B cell (primary cell): ENCODE measurements at regions not wholly inside any gene's neighbourhood (a gene's known extent, or its start where the extent isn't known, plus 50 kb on each side); places are given as distances from the start of the nearest gene placed in this dataset.
A peak's percentile ranks its signal among the peaks of the same experiment; 100 is the strongest.

ENCODE experiments used
- ATAC-seq: fragments of 200-7000 bp; cut with Tn5 transposase; one replicate; pipeline ENCODE4 v1.10.0; 2021; ENCODE audit warnings: low read depth, mild to moderate bottlenecking, moderate number of reproducible peaks, moderate library complexity
- CTCF ChIA-PET: fragments of 350-600 bp; sonication (Branson Sonifier 250); formaldehyde crosslinking; loops from one replicate; lab custom pipeline; 2021; ENCODE audit warnings: antibody characterized with exemption, inconsistent platforms; lab: Charles Lee
- POLR2A ChIA-PET: fragments of 350-600 bp; sonication (Branson Sonifier 250); formaldehyde crosslinking; loops from one replicate; lab custom pipeline; 2021; ENCODE audit warnings: antibody characterized with exemption; lab: Charles Lee
- DNase-seq: peaks from one replicate; pipeline ENCODE4 v3.0.0; 2013
- H2AFZ ChIP-seq: 2 replicates; pipeline ENCODE4 v1.6.1; 2012; ENCODE audit warnings: mild to moderate bottlenecking, low read depth, low read length; ENCODE audit not compliant: insufficient read depth, poor library complexity, severe bottlenecking
- H3K27ac ChIP-seq, 2 donors: 1 replicate in 1 of 2; 2 replicates in 1 of 2; pipeline ENCODE4 v1.5.1; 2012 to 2013; ENCODE audit warnings: low read length in 2 of 2, mild to moderate bottlenecking in 2 of 2, moderate library complexity in 1 of 2
- H3K27me3 ChIP-seq, 4 experiments: fragments of 200-600 bp in 1 of 4; sonication (generic) in 1 of 4; replicated peaks in 1 of 4; 1 replicate in 2 of 4; 2 replicates in 2 of 4; pipeline versions ENCODE4 v1.6.1 to v1.7.0; 2013 to 2016; ENCODE audit warnings: low read length in 3 of 4, mild to moderate bottlenecking in 2 of 4, mixed read lengths in 1 of 4, moderate library complexity in 1 of 4; ENCODE audit not compliant: insufficient read depth in 4 of 4, control insufficient read depth in 3 of 4; ENCODE audit errors: control extremely low read depth in 1 of 4
- H3K36me3 ChIP-seq, 2 experiments: replicated peaks in 1 of 2; 1 replicate in 1 of 2; 2 replicates in 1 of 2; pipeline versions ENCODE4 v1.6.1 to v1.7.1; 2013; ENCODE audit warnings: low read length in 1 of 2; ENCODE audit not compliant: insufficient read depth in 2 of 2, control insufficient read depth in 1 of 2; ENCODE audit errors: control extremely low read depth in 1 of 2, extremely low read depth in 1 of 2
- H3K4me1 ChIP-seq, 2 donors: fragments of 200-600 bp in 1 of 2; sonication (generic) in 1 of 2; 1 replicate in 1 of 2; 2 replicates in 1 of 2; pipeline versions ENCODE4 v1.5.1 to v1.6.1; 2013 to 2017; ENCODE audit warnings: low read length in 2 of 2; ENCODE audit not compliant: control insufficient read depth in 2 of 2, insufficient read depth in 2 of 2
- H3K4me2 ChIP-seq: replicated peaks from 2 replicates; pipeline ENCODE3; 2012; ENCODE audit warnings: mild to moderate bottlenecking, low read depth, low read length; ENCODE audit not compliant: poor library complexity, severe bottlenecking
- H3K4me3 ChIP-seq, 5 experiments: fragments of 200-600 bp in 1 of 5; sonication (generic) in 1 of 5; 1 replicate in 3 of 5; 2 replicates in 2 of 5; pipeline versions ENCODE4 v1.5.1 to v1.7.0; 2011 to 2016; ENCODE audit warnings: low read length in 4 of 5, mild to moderate bottlenecking in 4 of 5, low read depth in 2 of 5, control low read depth in 1 of 5, moderate library complexity in 1 of 5; ENCODE audit not compliant: insufficient read depth in 1 of 5; ENCODE audit errors: control extremely low read depth in 1 of 5, extremely low read depth in 1 of 5
- H3K79me2 ChIP-seq: fragments of 200-600 bp; sonication (generic); one replicate; pipeline ENCODE4 v1.6.0; 2016; ENCODE audit warnings: low read length; ENCODE audit not compliant: control insufficient read depth, insufficient read depth
- H3K9ac ChIP-seq: fragments of 200-600 bp; sonication (generic); 2 replicates; pipeline ENCODE4 v1.6.1; 2017; ENCODE audit warnings: mild to moderate bottlenecking, low read length, moderate library complexity
- H3K9me3 ChIP-seq, 3 donors: one replicate each; pipeline versions ENCODE4 v1.6.1 to v1.7.1; 2013; ENCODE audit warnings: low read length in 2 of 3; ENCODE audit not compliant: control insufficient read depth in 2 of 3, insufficient read depth in 1 of 3; ENCODE audit errors: control extremely low read depth in 1 of 3
- H4K20me1 ChIP-seq: 2 replicates; pipeline ENCODE4 v1.6.0; 2012; ENCODE audit warnings: mild to moderate bottlenecking, low read length; ENCODE audit not compliant: insufficient read depth, control insufficient read depth, poor library complexity, severe bottlenecking
- H3K27ac Mint-ChIP-seq: one replicate; pipeline ENCODE4 v1.8.0; 2021; ENCODE audit warnings: mixed read lengths
- H3K27me3 Mint-ChIP-seq: one replicate; pipeline ENCODE4 v1.8.0; 2021; ENCODE audit warnings: mixed read lengths
- H3K4me1 Mint-ChIP-seq: one replicate; pipeline ENCODE4 v1.8.0; 2021; ENCODE audit warnings: mixed read lengths
- H3K4me3 Mint-ChIP-seq: one replicate; pipeline ENCODE4 v1.8.0; 2021; ENCODE audit warnings: mixed read lengths
- H3K9me3 Mint-ChIP-seq: one replicate; pipeline ENCODE4 v1.8.0; 2022; ENCODE audit warnings: mixed read lengths; ENCODE audit not compliant: insufficient read depth
- CTCF ChIP-seq: fragments of 200-600 bp; IDR thresholded peaks from one replicate; pipeline ENCODE4 v1.8.0; 2022; ENCODE audit warnings: antibody characterized with exemption, mild to moderate bottlenecking
- EZH2 ChIP-seq: IDR thresholded peaks from 2 replicates; pipeline ENCODE4 v1.6.1; 2012; ENCODE audit warnings: borderline replicate concordance, low read depth, mild to moderate bottlenecking, moderate library complexity, low read length; ENCODE audit not compliant: insufficient read depth, poor library complexity, severe bottlenecking
- WGBS: methylation state at CpG from one replicate; pipeline ENCODE4 v1.1.5; 2013; ENCODE audit warnings: missing lambda C conversion rate; ENCODE audit not compliant: insufficient coverage; 5-methylcytosine and 5-hydroxymethylcytosine counted together
- intact Hi-C: fragments of 100-400 bp; cut with micrococcal nuclease; formaldehyde crosslinking; loops from one replicate; pipeline ENCODE4 v1.10.0; 2022

- H3K4me1 Mint-ChIP-seq, result no peaks in the 10 kb centered on the region
- no peak overlapping the region for H3K27ac Mint-ChIP-seq
- H3K4me3 Mint-ChIP-seq, result no peak overlapping the region
- POLR2A ChIA-PET, result no interaction called here
- H3K9me3 ChIP-seq, result peaks cover 0 to 6% (median 0%) of the 10 kb centered on the region in 3 donors
- H3K4me2 ChIP-seq, result no peak overlapping the region
- H3K4me3 ChIP-seq, result no peak overlapping the region
- no peaks in the 10 kb centered on the region for H3K9me3 Mint-ChIP-seq
- no peaks in the 10 kb centered on the region for H3K36me3 ChIP-seq
- intact Hi-C loops, result no loop called here
- H3K4me1 ChIP-seq, result no peaks in the 10 kb centered on the region
- TF ChIP-seq CTCF (no peak), EZH2 (no peak)
- H3K79me2 ChIP-seq, result no peaks in the 10 kb centered on the region
- no peak for DNase-seq
- CTCF ChIA-PET, result no interaction called here
- 83% methylated on average over 2 of the region's 4 CpGs for WGBS
- H4K20me1 ChIP-seq, result no peaks in the 10 kb centered on the region
- no peak overlapping the region for H3K27ac ChIP-seq
- no peak overlapping the region for H2AFZ ChIP-seq
- H3K27me3 Mint-ChIP-seq, result no peaks in the 10 kb centered on the region
- H3K27me3 ChIP-seq, result no peaks in the 10 kb centered on the region
- no peak overlapping the region for H3K9ac ChIP-seq
- no peak for ATAC-seq
Observed at GRCh38 chr1:195763907-195764374, 844.3 kb downstream of the KCNT2 start.

- no peaks in the 10 kb centered on the region for H3K9me3 Mint-ChIP-seq
- Histone ChIP-seq H3K79me2 (no peaks in the 10 kb centered on the region), H3K4me1 (no peaks in the 10 kb centered on the region), H4K20me1 (no peaks in the 10 kb centered on the region), H3K4me3 (no peak overlapping the region), H3K36me3 (no peaks in the 10 kb centered on the region), H3K27ac (no peak overlapping the region), H3K27me3 (no peaks in the 10 kb centered on the region), H2AFZ (no peak overlapping the region), H3K4me2 (no peak overlapping the region), H3K9me3 (peaks cover 0 to 6% (median 0%) of the 10 kb centered on the region in 3 donors), H3K9ac (no peak overlapping the region)
- intact Hi-C loops, result no loop called here
- ATAC-seq (no peak), DNase-seq (peak; percentile 4)
- H3K27ac Mint-ChIP-seq, result no peak overlapping the region
- WGBS, result 97% methylated on average over 20 of the region's 22 CpGs
- H3K4me3 Mint-ChIP-seq, result no peak overlapping the region
- ChIA-PET CTCF (no interaction called here), POLR2A (no interaction called here)
- no peaks in the 10 kb centered on the region for H3K27me3 Mint-ChIP-seq
- no peaks in the 10 kb centered on the region for H3K4me1 Mint-ChIP-seq
- TF ChIP-seq EZH2 (no peak), CTCF (no peak)
Observed at GRCh38 chr1:195763146-195763906, 844.9 kb downstream of the KCNT2 start.
